Dermis microvascular lymphatic vessel endothelial cell (primary cell): ENCODE measurements at regions not wholly inside any gene's neighbourhood (a gene's known extent, or its start where the extent isn't known, plus 50 kb on each side); places are given as distances from the start of the nearest gene placed in this dataset.

ENCODE experiments used
- DNase-seq, 2 donors: peaks; one replicate each; pipeline versions ENCODE4 v3.0.0 to v3.0.0-alpha.2; 2010; ENCODE audit warnings: low read depth in 2 of 2

- DNase-seq = no peak
Measured at GRCh38 chr1:208584167-208584755, 340.1 kb upstream of the PLXNA2 start.

- no peak for DNase-seq
Measured at GRCh38 chr1:208587110-208587509, 342.9 kb upstream of the PLXNA2 start.

GRCh38 chr1:208593306-208594006 is 349.3 kb upstream of the PLXNA2 start:
- no peak for DNase-seq

- DNase-seq = no peak
Measured at GRCh38 chr1:208595236-208595635, 351.1 kb upstream of the PLXNA2 start.

GRCh38 chr1:208595745-208596144 is 351.6 kb upstream of the PLXNA2 start:
- no peak for DNase-seq

GRCh38 chr1:208597571-208597970 is 353.4 kb upstream of the PLXNA2 start:
- no peak for DNase-seq

GRCh38 chr1:208598021-208598420 is 353.8 kb upstream of the PLXNA2 start:
- DNase-seq = no peak

- DNase-seq = no peak
Measured at GRCh38 chr1:208599063-208599462, 354.9 kb upstream of the PLXNA2 start.

- no peak for DNase-seq
Measured at GRCh38 chr1:208600456-208601190, 356.4 kb upstream of the PLXNA2 start.

GRCh38 chr1:208601561-208601960 is 357.4 kb upstream of the PLXNA2 start:
- no peak for DNase-seq

GRCh38 chr1:208603721-208604120 is 359.5 kb upstream of the PLXNA2 start:
- no peak for DNase-seq

GRCh38 chr1:208604295-208604694 is 360.1 kb upstream of the PLXNA2 start:
- DNase-seq = peak in 1 of 2 donors; percentile 76

GRCh38 chr1:208606959-208607358 is 362.8 kb upstream of the PLXNA2 start:
- peak in 1 of 2 donors; percentile 37 for DNase-seq

GRCh38 chr1:208607616-208608015 is 363.4 kb upstream of the PLXNA2 start:
- no peak for DNase-seq

- DNase-seq = no peak
Measured at GRCh38 chr1:208614610-208615009, 370.4 kb upstream of the PLXNA2 start.

GRCh38 chr1:208615371-208615770 is 371.2 kb upstream of the PLXNA2 start:
- no peak for DNase-seq

GRCh38 chr1:208616776-208617175 is 372.6 kb upstream of the PLXNA2 start:
- DNase-seq = no peak

- no peak for DNase-seq
Measured at GRCh38 chr1:208628022-208628914, 384.1 kb upstream of the PLXNA2 start.

GRCh38 chr1:208631092-208631491 is 386.9 kb upstream of the PLXNA2 start:
- DNase-seq = no peak

GRCh38 chr1:208631506-208631905 is 387.3 kb upstream of the PLXNA2 start:
- DNase-seq = no peak

GRCh38 chr1:208634346-208635140 is 390.4 kb upstream of the PLXNA2 start:
- no peak for DNase-seq
